Peyer's patch (tissue), 4 donors: ENCODE measurements at regions not wholly inside any gene's neighbourhood (a gene's known extent, or its start where the extent isn't known, plus 50 kb on each side); places are given as distances from the start of the nearest gene placed in this dataset.

ENCODE experiments used
- POLR2A ChIP-seq, 2 donors: fragments of 450-650 bp; IDR thresholded peaks; one replicate each; pipeline ENCODE4 v1.5.1; 2017; ENCODE audit warnings: antibody characterized with exemption in 2 of 2, mild to moderate bottlenecking in 2 of 2, moderate library complexity in 2 of 2
- TF ChIP-seq, protein P1 (sequence below), 6 experiments: fragments of 450-650 bp in 4 of 6; fragments of 200-600 bp in 2 of 6; sonication (generic) in 1 of 6; IDR thresholded peaks; one replicate each; pipeline ENCODE4 v1.5.1; 2017 to 2019; ENCODE audit warnings: antibody characterized with exemption in 6 of 6, mild to moderate bottlenecking in 3 of 6, moderate library complexity in 1 of 6

- TF ChIP-seq, protein P1, sequence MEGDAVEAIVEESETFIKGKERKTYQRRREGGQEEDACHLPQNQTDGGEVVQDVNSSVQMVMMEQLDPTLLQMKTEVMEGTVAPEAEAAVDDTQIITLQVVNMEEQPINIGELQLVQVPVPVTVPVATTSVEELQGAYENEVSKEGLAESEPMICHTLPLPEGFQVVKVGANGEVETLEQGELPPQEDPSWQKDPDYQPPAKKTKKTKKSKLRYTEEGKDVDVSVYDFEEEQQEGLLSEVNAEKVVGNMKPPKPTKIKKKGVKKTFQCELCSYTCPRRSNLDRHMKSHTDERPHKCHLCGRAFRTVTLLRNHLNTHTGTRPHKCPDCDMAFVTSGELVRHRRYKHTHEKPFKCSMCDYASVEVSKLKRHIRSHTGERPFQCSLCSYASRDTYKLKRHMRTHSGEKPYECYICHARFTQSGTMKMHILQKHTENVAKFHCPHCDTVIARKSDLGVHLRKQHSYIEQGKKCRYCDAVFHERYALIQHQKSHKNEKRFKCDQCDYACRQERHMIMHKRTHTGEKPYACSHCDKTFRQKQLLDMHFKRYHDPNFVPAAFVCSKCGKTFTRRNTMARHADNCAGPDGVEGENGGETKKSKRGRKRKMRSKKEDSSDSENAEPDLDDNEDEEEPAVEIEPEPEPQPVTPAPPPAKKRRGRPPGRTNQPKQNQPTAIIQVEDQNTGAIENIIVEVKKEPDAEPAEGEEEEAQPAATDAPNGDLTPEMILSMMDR (IDR thresholded peaks at IDR 0.05), result no peak
- no peak for TF ChIP-seq POLR2A (IDR thresholded peaks at IDR 0.05)
These were observed 84.7 kb upstream of the ELOVL5 start for GRCh38 chr6:53433261-53433950.
